ENCODE measurements at regions not wholly inside any gene's neighbourhood (a gene's known extent, or its start where the extent isn't known, plus 50 kb on each side); places are given as distances from the start of the nearest gene placed in this dataset.
A peak's percentile ranks its signal among the peaks of the same experiment; 100 is the strongest.
"Not testable (repeated sequence)": the region's sequence is repeated elsewhere in the genome, so short reads cannot be mapped to it uniquely, and the experiment has no call there.

- DNase-seq, result no peak
Measured at GRCh38 chr6:47407300-47408281, 70.0 kb upstream of the CD2AP start.

- DNase-seq, result peak; percentile 64
Measured at GRCh38 chr6:47413752-47414422, 63.7 kb upstream of the CD2AP start.

DNA sequence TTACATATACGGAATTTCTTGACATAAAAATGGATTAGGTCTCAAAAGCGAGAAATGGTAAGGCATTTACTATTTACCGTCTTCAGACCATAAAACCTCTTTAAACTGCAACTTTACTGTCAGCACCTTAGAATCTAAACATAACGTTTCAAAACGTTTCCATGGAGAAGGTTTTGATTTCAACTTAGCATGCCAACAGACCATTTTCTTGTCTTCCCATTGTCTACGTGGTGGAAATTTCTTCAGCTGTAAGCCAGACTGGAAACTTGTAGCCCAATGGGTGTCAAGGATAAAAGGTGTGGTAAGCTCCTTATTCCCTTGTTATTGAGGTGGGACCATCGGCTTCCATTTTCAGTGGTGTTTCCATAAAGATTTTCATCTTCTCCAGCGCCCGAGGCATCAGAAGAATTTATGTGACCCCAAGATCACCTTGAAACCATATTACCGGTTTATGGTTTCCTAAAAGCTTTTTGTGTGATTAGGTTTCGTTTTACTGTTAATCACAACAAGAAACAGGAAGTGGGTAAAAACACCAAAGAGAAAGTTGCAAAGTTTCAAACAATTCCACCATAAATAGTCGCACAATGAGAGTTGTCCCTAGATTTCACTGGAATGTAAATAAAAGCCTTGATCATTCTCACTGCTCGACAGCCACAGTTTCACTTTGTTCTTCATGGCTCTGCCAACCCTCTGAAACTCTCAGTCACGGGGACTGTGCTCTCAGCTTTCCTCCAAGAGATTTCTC lies 63.0 kb upstream of the CD2AP start:
- peak; percentile 43 for DNase-seq

- no peak for DNase-seq
Measured at GRCh38 chr6:47416396-47417345, 60.9 kb upstream of the CD2AP start.

- DNase-seq, result no peak
Measured at GRCh38 chr6:47419621-47420020, 58.0 kb upstream of the CD2AP start.

DNA sequence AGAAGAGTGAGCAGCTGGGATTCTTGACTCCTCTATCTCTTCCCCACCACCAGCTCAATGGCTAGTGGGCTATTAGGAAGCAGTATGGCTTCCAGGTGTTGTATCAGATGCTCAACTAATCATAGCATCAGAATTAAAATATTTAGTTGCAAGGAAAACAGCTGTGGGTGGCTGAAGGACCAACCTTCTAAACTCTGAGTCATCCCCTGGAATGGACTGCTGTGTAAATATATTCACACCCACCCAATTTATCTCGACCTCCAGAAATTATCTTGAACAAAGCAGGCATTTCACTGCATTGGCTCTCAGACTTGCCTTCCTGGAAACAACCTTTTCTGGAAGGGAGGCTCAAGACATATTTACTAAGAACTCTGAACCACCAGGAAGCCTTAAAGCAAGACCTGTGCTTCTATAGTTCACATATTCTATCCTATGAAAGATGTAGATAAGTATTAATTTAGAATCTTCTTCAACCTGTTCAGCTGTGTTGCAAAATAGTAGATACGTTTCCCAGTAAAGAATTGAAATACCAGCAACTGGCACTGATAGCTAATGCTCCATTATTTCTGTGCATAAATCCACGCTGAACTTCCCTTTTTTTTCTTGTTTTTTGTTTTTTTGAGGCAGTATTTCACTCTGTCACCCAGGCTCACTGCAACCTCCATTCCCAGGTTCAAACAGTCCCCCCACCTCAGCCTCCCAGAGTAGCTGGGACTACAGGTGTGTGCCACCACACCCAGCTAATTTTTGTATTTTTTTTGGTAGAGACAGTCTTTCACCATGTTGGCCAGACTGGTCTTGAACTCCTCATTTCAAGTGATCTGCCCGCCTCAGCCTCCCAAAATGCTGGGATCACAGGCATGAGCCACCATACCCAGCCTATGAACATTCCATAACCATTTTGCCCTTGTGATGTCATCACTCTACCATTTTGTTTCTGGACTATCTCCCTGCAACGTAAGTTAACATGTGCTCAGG lies 56.9 kb upstream of the CD2AP start:
- no peak for DNase-seq

GRCh38 chr6:47423079-47423478 lies 54.5 kb upstream of the CD2AP start:
- no peak for DNase-seq

DNA sequence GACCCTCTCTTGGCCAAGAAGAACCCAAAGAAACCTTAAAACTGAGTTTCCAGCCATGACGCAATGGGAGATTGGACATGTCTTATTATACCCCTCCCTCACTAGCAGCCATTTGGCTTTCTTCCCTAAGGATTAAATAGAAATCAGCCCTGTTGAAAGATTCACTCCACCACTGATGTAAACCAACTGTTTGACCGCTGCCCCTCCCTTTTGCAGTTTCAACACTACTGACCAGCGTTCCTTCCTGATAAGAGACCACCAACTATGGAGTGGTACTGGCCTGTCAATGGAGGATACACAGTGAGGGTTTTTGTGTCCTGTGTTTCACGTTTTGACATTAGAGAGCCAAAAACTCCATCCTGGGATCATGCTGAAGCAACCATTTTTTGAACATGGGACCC lies 53.2 kb upstream of the CD2AP start:
- DNase-seq, result no peak

DNA sequence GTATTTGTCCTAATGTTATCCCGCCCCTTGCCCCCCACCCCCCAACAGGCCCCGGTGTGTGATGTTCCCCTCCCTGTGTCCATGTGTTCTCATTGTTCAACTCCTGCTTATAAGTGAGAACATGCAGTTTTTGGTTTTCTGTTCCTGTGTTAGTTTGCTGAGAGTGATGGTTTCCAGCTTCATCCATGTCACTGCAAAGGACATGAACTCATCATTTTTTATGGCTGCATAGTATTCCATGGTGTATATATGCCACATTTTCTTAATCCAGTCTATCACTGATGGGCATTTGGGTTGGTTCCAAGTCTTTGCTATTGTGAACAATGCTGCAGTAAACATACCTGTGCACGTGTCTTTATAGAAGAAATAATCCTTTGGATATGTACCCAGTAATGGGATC lies 51.9 kb upstream of the CD2AP start:
- DNase-seq, result not testable (repeated sequence)

GRCh38 chr6:47426524-47427302 lies 50.9 kb upstream of the CD2AP start:
- no peak for DNase-seq

GRCh38 chr6:47427680-47428079 lies 49.9 kb upstream of the CD2AP start:
- DNase-seq, result no peak
